ENCODE measurements at regions not wholly inside any gene's neighbourhood (a gene's known extent, or its start where the extent isn't known, plus 50 kb on each side); places are given as distances from the start of the nearest gene placed in this dataset.

DNA sequence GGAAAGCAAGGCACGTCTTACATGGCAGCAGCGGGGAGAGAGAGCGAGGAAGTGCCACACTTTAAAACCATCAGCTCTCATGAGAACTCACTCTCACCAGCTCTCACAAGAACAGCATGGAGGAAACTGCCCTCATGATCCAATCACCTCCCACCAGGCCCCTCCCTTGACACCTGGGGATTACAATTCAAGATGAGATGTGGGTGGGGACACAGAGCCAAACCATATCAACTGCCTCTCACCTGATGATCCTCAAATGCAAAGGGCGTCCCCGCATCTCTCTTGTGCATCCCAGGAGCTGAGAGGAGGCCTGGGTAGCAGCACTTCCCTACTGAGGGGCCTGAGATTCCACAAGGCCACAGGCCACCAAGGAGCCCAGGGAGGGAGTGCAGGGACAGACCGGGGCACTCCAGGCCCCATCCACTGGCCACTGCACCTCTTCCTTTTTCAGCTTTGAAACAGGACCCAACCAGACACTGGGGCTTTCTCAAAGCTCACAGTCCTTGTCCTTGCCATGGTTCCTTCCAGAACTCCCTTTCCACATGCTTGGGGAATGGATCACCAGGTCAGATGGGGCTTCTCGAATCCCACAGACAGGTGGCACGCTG, 54.5 kb upstream of the IL17B start:
- no peak for TF ChIP-seq POLR2A (IDR thresholded peaks at IDR 0.05)
- TF ChIP-seq, protein P1, sequence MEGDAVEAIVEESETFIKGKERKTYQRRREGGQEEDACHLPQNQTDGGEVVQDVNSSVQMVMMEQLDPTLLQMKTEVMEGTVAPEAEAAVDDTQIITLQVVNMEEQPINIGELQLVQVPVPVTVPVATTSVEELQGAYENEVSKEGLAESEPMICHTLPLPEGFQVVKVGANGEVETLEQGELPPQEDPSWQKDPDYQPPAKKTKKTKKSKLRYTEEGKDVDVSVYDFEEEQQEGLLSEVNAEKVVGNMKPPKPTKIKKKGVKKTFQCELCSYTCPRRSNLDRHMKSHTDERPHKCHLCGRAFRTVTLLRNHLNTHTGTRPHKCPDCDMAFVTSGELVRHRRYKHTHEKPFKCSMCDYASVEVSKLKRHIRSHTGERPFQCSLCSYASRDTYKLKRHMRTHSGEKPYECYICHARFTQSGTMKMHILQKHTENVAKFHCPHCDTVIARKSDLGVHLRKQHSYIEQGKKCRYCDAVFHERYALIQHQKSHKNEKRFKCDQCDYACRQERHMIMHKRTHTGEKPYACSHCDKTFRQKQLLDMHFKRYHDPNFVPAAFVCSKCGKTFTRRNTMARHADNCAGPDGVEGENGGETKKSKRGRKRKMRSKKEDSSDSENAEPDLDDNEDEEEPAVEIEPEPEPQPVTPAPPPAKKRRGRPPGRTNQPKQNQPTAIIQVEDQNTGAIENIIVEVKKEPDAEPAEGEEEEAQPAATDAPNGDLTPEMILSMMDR (IDR thresholded peaks at IDR 0.05 in 8 of 11, conservative IDR thresholded peaks at IDR 0.05 in 3 of 11): no peak
